Esophagus mucosa (tissue), 1 donor: ENCODE measurements at regions not wholly inside any gene's neighbourhood (a gene's known extent, or its start where the extent isn't known, plus 50 kb on each side); places are given as distances from the start of the nearest gene placed in this dataset.
"Not testable (repeated sequence)": the region's sequence is repeated elsewhere in the genome, so short reads cannot be mapped to it uniquely, and the experiment has no call there.

ENCODE experiments used
- ATAC-seq: fragments of 200-7000 bp; cut with Tn5 transposase; one replicate; pipeline ENCODE4 v1.9.1; 2020
- donor health status: DM: yes; HTN: yes; CAD: no.

DNA sequence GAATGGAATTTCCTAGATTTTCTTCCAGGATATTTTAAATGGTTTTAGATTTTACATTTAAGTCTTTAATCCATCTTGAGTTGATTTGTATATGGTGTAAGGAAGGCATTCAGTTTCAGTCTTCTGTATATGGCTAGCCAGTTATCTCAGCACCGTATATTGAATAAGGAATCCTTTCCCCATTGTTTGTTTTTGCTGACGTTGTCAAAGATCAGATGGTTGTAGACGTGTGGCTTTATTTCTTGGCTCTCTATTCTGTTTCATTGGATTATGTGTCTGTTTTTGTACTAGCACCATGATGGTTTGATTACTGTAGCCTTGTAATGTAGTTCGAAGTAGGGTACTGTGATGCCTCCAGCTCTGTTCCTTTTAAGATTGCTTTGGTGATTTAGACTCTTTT lies 325.7 kb upstream of the EPHA6 start:
- ATAC-seq: no peak

DNA sequence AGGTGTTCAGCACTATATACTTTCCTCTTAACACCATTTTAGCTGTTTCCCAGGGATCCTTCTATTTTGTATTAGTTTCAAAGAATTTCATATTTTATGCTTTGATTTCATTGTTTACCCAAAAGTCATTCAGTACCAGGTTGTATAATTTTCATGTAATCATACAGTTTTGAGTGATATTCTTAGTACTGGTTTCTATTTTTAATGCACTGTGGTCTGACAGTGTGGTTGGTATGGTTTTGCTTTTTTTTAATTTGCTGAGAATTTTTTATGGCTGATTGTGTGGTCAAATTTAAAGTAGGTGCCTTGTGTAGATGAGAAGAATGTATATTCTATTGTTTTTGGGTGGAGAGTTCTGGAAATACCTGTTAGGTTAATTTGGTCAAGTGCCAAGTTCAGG lies 323.4 kb upstream of the EPHA6 start:
- no peak for ATAC-seq

DNA sequence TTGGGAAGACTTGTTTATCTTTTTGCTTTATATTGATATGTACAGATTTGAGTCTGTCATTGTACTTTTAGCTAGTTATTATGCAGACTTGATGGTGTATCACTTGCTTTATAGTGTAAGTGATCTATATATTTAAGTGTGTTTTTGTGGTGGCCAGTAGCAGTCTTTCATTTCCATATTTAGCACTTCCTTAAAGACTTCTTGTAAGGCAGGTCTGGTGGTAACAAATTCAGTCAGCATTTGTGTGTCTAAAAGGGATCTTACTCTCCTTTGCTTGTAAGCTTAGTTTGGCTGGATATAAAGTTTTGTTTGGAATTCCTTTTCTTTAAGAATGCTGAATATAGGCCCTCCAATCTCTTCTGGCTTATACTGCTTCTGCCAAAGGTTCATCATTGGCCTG lies 322.5 kb upstream of the EPHA6 start:
- no peak for ATAC-seq

DNA sequence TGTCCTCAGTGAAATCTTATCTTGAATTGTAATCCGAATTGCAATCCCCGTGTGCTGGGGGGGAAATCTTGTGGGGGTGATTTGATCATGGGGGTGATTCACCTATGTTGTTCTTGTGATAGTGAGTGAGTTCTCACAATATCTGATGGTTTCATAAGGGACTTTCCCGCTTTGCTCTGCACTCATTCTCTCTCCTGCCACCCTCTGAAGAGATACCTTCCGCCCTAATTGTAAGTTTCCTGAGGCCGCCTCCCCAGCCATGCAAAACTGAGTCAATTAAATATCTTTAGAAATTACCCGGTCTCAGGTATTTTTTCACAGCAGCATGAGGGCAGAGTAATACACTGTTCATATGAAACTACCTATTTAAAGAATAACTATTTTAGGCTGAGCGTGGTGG lies 304.1 kb upstream of the EPHA6 start:
- no peak for ATAC-seq

DNA sequence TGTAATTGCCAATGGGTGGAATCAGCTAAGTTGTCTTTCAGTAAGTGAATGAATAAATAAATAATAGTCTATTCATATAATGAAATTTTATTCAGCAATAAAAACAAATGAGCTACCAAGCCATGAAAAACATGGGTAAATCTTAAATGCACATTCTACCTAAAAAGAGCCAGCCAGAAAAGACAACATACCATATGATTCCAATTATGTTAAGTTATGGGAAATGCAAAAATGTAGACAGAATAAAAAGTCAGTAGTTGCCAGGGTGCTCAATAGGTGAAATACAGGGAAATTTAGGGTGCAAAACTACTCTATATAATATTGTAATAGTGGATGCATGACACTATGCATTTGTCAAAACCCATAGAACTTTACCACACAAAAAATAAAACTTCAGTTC lies 277.2 kb upstream of the EPHA6 start:
- ATAC-seq: no peak

DNA sequence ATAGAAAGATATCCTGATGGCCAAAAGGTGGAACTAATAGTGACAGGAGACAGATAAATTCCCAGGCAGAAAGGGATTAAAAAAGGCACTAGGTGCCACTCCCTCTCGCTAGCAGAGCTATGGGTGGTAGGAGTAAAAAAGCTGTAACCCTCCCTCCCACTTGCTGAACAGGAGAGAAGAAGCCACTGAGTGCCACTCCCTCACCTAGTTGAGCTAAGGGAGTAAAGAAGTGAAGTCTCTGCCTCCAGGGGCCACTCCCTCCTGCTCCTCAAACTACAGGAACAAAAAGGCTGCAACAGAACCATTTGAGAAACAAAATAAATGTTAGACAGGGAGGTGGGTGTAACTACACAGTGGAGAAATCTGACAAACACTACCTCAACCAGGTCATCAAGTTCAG lies 276.2 kb upstream of the EPHA6 start:
- no peak for ATAC-seq

DNA sequence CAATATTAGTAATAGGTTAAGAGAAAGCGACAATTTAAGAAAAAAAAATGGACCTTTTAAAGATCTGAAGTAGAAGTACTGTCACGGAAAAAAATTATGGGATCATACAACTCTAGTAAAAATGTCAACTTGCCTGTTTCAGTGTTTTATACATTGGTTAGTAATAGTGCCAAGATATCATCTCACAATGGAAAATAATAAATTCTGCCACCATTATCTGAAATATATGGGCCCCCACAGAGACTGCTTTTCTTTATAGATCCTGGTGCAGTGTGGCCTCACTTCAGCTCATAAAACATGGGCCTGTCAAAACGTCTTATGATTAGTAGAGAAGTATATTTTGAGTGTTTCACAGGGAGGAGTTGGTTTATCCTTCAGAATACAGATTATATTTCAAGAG lies 266.3 kb upstream of the EPHA6 start:
- no peak for ATAC-seq

DNA sequence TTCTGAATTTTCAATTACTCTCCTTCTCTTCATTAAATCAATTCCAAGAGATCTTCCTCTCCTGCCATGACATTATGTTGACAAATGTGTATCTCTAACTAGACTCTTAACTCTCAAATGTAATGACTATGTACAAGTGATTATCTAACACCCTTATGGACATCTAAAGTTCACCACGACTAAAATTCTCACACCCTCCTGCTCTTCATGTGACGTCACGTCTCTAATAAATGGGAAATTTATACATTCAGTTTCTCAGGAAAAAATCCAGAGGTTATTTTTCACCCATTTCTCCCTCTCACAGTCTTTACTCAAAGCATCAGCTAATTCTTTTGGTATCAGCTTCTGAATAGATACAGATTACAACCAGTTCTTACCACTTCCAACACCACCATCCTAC lies 237.5 kb upstream of the EPHA6 start:
- ATAC-seq: no peak

DNA sequence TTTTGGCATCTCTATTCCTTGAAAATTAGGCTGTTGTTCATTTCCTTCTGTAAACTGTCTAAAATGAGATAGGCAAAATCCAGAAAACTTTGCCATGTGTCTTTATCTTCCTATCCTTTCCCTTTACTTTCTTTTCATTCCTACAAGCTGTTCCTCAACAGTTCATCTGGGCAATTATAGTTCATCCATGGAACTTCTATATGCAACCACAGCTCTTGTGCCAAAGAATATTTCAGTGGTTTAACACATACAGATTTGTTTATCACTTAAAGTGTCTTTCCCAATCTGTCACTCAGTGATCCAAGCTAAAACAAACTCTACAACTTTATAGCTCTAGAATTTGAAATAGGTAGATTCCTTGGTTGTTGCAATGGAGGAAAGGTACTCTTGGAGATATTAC lies 230.3 kb upstream of the EPHA6 start:
- no peak for ATAC-seq

DNA sequence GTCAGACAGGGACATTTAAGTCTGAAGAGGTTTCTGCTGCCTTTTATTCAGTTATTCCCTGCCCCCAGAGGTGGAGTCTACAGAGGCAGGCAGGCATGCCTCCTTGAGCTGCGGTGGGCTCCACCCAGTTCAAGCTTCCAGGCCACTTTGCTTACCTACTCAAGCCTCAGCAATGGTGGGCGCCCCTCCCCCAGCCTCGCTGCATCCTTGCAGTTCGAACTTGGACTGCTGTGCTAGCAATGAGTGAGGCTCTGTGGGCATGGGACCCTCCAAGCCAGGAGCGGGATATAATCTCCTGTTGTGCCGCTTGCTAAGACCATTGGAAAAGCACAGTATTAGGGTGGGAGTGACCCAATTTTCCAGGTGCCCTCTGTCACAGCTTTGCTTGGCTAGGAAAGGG lies 207.5 kb upstream of the EPHA6 start:
- not testable (repeated sequence) for ATAC-seq

DNA sequence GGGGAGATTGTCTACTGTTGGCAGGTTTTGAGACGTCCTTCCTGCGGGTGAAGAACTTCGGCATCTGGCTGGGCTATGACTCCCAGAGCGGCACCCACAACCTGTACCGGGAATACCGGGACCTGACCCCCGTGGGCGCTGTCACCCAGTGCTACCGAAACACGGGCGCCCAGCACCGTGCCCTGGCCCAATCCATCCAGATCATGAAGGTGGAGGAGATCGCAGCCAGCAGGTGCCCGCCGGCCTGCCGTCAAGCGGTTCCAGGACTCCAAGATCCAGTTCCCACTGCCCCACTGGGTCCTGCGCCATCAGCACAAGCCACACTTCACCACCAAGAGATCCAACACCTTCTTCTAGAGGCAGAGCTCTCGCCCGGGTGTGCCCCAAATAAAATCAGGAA lies 194.9 kb upstream of the EPHA6 start:
- no peak for ATAC-seq

DNA sequence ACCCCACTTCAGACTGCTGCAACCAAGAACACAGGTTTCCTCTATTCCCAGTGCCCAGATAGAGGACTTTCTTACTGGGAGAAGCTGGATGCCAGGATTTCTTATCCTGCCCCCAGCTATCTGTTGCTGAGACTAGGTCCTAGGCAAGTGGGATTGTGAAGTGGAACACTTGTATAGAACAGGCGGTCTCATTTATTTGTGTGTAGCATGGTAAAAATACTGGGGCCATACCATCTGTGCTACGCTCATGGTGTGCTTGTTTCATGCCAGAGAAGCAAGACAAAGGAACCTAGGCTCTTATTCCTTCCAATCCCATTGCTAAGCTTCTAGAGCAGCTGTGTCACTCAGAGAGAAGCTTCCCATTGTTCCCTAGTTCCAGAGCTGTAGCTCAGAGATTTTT lies 191.5 kb upstream of the EPHA6 start:
- ATAC-seq: no peak

DNA sequence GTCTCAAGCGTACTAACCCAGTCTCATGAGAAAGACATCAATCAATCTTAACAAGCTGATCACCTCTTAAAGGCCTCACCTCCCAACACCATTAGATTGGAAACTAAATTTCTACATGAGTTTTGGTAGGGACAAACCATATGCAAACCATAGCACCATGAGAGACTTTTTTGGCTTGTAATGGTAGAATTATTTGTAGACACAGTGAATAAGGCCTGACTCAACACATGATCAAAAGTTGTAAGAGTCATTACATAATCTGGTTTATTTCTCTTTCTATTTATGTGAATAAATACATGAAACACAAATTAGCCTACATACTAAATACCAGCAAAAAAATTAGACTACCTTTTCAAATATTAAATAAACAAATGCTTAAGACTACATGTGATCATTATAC lies 183.3 kb upstream of the EPHA6 start:
- no peak for ATAC-seq

DNA sequence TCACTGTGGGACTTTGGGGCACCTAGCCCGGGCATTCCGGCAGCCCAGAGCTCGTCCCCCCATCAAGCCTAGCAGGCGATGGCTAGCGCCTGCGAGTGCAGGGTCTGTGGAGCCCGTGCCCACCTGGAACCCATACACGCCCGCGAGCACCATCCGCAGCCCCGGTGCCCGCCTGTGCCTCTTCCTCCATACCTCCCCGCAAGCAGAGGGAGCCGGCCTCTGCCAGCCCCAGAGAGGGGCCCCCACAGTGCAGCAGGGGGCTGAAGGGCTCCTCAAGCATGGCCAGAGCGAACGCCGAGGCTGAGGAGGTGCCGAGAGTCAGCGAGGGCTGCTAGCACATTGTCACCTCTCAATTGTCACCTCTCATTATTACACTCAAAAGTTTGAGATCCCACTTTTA lies 167.8 kb upstream of the EPHA6 start:
- ATAC-seq: no peak

DNA sequence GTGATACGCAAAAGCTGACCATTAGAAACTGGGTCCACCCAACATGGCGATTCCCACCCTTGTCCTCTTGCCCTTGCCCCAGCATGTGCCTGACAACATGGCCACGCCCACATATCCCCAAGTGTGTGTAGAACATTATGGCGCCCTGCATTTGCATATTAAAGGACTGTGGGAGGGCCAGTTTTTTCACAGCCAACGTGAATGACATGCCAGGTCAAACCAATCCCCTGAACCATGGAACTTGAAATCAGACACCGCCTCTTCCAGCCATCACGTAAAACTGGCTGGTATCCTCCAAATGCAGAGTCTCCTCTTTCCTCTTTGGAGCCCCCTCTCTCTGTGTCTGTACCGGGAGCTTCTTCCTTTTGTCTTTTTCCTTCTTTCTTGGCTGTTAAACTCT lies 156.7 kb upstream of the EPHA6 start:
- ATAC-seq: no peak

DNA sequence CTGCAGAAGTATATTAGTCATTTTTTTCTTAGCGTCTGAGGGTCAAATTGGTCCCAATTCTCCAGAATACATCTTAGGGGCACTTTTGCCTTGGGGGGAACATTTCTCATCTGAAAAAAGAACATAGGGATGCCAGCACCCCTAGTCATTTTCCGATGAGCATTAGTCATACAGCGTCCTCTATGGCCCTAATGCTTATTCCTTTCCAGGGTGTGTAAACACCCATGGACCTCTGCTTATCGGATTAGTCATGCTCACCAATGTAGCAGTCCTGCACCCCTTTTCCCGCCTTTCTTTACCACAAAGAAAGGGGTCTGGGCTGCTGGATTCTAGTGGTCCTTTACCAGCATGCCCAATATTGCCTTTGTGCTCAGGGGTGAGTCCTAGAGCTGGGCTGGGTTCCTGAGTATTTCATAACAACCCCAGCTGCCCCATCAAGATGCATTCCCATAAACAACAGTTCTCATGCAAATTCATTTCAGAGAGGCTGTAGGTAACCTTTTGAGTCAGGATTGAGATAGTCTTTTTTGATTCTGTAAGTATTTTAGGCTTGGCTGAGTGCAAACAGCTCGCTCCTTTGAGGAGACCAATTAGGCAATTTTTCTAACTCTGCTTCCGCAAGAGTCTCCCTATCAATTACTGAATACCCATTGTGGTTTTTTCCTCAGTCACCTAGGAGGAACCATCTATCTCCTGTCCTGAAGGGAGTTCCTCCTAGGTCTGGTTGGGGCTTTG lies 142.4 kb upstream of the EPHA6 start:
- ATAC-seq: not testable (repeated sequence)

DNA sequence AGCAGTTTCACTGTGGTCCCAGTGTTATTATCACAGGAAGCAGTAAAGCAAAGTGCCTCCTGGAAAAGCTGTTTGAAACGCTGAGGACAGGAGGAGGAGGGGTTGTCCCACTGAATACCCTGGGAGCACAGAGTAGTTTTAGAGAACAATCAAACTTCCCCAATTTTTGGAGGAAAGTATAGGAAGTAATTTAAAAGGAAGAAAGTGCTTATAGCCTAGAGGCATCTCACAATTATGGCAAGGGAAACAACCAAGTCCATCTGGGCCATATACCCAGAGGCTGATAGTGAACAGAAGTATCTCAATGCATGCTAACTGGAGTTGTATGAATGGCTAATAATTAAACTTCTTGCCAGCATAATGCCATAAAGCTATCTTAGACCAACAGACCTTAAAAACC lies 137.2 kb upstream of the EPHA6 start:
- no peak for ATAC-seq

DNA sequence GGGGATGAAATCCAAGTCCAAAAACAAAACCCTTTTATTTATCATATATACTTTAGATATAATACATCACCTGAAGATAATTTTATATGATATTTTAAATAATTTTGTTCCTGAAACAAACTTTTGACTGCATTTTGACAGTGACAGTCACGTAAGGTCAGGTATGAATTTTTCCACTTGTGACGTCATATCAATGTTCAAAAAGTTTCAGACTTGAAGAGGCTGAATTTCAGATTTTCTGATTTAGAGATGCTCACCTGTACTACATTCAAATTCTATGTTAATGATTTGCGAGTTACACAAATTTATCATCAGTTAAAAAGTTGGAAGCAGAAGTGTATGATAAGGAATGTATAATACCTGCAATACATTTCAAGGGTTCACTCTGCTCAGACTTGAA lies 136.1 kb upstream of the EPHA6 start:
- ATAC-seq: no peak

DNA sequence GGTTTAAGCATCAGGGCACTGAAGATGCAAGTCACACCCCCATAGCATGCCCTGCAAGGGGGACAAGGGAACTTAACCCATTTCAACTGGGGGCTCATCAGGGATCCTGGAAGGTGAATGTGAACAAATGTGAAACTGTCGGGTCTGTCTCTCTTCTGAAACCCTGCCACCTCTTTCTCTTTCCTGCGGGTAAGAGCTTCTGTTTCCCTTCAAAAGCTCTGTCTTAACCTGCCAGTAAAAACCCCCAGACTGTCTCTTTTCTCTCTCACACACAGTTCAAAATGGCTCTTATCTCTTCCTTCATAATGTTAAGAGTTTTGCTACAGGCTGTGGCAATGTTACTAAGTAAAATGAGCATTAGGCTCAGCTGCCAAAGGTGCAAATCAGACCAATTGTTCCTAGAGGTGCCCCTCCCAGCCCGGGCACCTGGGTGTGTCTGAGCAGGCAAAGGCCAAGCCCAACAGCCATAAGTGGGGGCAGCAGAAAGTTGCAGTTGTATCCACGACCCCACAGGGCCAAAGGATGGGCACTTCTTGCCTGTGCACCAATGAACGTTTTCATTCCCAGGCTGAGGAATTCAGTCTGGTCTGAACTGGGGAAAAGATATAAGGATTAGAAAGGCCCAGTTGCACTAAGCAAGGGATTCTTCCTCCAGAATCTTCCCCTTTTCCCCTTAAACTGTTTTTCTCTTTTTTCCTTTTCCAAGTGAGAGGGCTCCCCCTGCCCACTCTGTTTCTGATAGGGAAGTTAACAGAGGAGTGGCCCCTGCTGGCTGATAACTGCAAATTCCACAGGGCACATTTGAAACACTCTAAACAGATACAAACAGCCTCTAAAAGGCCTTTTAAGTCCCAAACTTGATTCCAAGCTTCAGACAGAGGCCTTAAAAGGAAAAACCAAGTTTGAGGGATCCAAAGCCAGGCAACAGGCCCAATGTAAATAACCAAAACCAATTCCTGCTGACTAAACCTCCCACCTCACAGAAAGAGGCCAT lies 113.8 kb upstream of the EPHA6 start:
- ATAC-seq: no peak

DNA sequence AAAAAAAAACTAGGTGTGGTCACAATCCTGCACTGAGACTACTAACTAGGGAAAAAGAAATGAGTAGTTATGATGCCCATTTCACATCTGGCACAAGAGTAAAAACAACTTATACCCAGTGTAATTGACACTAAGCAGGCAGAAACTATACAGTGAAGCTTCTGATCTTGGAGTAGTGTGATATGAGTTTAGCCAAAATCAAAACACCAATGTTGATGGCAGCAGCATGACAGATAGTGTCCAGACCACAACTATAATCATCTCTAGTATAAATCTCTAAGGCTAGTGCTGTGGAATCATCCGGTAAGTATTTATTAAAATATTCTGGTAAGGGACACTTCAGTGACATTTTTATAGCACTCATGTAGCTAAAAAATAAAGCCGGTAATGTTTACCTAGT lies 108.5 kb upstream of the EPHA6 start:
- ATAC-seq: no peak

DNA sequence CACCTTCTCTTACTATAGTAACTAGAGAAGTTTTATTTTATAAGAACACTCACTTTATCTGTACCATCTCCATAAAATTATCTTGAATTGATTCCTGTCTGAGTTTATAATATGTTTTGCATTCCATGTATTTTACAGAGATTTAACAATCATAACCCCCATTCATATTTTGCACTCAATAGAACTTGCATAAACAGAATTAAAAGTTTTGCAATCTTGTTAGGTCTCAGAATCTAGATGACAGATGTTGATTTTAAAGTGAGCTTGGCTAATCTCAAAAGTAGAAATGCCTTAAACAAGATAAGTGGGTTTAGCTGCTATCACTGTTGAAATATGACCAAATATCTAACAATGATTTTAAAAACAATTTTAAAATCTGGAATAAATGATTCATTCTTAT lies 107.9 kb upstream of the EPHA6 start:
- ATAC-seq: no peak

DNA sequence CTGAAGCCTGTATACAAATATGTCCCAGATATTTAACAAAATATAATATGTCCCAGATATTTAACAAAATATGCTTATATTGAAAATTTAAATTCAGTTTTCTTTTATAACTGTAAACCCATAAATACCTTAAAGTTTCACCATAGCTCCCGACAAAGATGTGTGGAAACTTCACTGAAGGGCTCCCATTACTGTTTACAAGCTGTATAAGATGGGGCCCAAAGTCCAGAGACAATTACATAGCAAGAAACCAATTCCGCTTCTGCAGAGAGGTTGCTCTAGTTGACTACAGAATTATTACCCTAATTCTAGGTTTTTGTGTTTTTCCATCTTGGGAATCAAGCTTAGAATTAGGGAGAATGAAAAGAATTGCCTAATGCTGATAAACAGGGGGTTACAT lies 102.6 kb upstream of the EPHA6 start:
- ATAC-seq: no peak

DNA sequence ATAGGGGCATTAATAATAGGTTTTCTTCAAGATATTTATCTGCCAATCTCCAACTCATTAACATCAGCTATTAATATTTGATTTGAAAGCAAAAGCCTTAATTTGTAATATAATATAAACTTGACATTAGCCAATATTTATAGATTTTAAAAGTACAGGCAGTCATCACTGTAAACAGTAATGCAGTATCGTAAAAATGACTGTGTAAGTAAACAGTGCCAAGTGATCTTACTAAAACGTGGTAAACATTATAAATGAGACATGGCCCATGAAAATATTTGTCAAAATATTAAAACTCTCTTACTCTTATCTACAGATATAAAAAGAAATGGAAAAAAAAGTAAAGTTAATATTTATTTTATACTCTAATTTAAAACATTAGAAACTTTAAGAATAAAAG lies 101.6 kb upstream of the EPHA6 start:
- ATAC-seq: no peak

DNA sequence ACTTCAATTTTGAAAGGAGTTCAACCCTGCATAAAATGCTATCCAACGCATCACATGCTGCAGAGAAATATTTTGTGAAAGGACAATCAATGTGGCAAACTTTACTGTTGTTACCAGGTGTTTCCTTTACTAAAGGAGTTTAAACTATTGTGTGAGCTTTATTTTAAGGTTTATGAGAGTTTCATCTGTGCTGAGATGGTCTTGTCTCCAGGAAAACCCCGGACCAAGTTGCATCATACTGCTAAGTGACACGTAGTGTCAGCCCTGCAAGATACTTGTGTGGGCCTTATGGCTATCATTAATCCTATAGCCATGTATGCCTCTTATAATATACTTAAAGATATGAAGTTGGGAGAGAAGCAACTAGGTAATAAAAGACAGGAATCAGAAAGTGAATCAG lies 94.5 kb upstream of the EPHA6 start:
- no peak for ATAC-seq
